K562 (cell line): ENCODE measurements at regions not wholly inside any gene's neighbourhood (a gene's known extent, or its start where the extent isn't known, plus 50 kb on each side); places are given as distances from the start of the nearest gene placed in this dataset.

Experiments used
- ARID2 ChIP-seq: fragments of 450-650 bp; IDR thresholded peaks from 2 replicates; pipeline ENCODE4 v1.6.1; 2017; ENCODE audit warnings: antibody characterized with exemption, mild to moderate bottlenecking
- CHD7 ChIP-seq: fragments of 200-600 bp; sonication (generic); IDR thresholded peaks from one replicate; pipeline ENCODE4 v1.6.1; 2012; ENCODE audit warnings: mild to moderate bottlenecking, low read depth, low read length, inconsistent platforms

GRCh38 chr10:108303149-108303548 is 1138.6 kb upstream of the SORCS1 start (continued):
- no peak for TF ChIP-seq CHD7
- TF ChIP-seq ARID2 = no peak
